ENCODE measurements at regions not wholly inside any gene's neighbourhood (a gene's known extent, or its start where the extent isn't known, plus 50 kb on each side); places are given as distances from the start of the nearest gene placed in this dataset.

- no peaks in the 10 kb centered on the region for H3K9me3 ChIP-seq (ENCODE audit: control insufficient read depth, low read depth, low read length)
These were observed 936.2 kb upstream of the LCORL start for GRCh38 chr4:18957716-18958115.

DNA sequence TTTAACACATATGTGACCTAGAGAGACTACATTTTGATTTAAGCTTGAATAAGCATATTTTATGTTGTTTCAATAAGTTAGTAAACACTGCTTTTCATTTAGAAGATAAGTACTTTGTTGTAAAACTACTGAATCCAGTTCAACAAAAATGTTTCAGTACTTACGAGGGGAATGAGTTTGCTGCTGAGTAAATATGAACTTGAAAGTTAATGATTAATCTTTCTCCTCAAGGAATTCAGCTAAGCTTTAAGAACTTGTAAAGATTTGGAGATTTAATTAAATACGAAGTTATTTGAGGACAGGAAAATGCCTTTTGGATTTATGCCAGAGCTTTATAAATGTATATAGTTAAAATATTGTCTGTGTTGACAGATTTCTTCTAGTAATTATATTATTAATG is 933.0 kb upstream of the LCORL start:
- H3K36me3 ChIP-seq (ENCODE audit: control insufficient read depth, low read depth, low read length): no peaks in the 10 kb centered on the region
- H3K4me3 ChIP-seq (ENCODE audit: low read length): no peak overlapping the region
- H3K9me3 ChIP-seq (ENCODE audit: control insufficient read depth, low read depth, low read length): no peaks in the 10 kb centered on the region
- H3K9ac ChIP-seq (ENCODE audit: low read length): no peak overlapping the region
- no peaks in the 10 kb centered on the region for H3K27me3 ChIP-seq (ENCODE audit: control insufficient read depth, insufficient read depth, low read length)
- no peak overlapping the region for H3K27ac ChIP-seq (ENCODE audit: low read length)
- H3K4me1 ChIP-seq (ENCODE audit: control insufficient read depth, low read depth, low read length): no peaks in the 10 kb centered on the region

More at GRCh38 chr4:18957716-18958115, 936.2 kb upstream of the LCORL start:
- no peak overlapping the region for H3K27ac ChIP-seq (ENCODE audit: low read length)
- H3K9ac ChIP-seq (ENCODE audit: low read length): no peak overlapping the region
- no peaks in the 10 kb centered on the region for H3K36me3 ChIP-seq (ENCODE audit: control insufficient read depth, low read depth, low read length)
- no peak overlapping the region for H3K4me3 ChIP-seq (ENCODE audit: low read length)
- H3K27me3 ChIP-seq (ENCODE audit: control insufficient read depth, insufficient read depth, low read length): no peaks in the 10 kb centered on the region
- peaks cover 9% of the 10 kb centered on the region for H3K4me1 ChIP-seq (ENCODE audit: control insufficient read depth, low read depth, low read length)

GRCh38 chr4:18953613-18954012 is 932.1 kb upstream of the LCORL start:
- no peak overlapping the region for H3K4me3 ChIP-seq (ENCODE audit: low read length)
- H3K36me3 ChIP-seq (ENCODE audit: control insufficient read depth, low read depth, low read length): no peaks in the 10 kb centered on the region
- H3K9me3 ChIP-seq (ENCODE audit: control insufficient read depth, low read depth, low read length): no peaks in the 10 kb centered on the region
- H3K27me3 ChIP-seq (ENCODE audit: control insufficient read depth, insufficient read depth, low read length): no peaks in the 10 kb centered on the region
- no peak overlapping the region for H3K27ac ChIP-seq (ENCODE audit: low read length)
- H3K4me1 ChIP-seq (ENCODE audit: control insufficient read depth, low read depth, low read length): no peaks in the 10 kb centered on the region
- no peak overlapping the region for H3K9ac ChIP-seq (ENCODE audit: low read length)

DNA sequence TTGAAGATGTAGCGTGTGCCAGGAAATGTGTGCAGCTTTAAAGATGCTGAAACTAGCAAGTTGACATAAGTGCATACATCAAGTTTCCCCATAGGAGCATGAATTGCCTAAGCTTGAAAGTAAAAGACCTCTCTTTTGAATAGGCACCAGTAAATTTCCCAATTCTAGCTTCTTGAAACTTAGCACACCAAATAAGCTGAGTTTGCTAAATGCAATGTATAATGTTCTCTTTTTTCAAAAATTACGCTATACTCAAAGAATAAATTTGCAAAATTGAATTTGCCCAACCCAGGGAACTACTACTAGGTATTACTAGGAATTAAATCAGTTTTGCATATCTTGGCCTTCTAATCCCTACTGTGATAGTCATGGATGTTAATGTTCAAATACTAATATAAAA is 923.9 kb upstream of the LCORL start:
- Histone ChIP-seq H3K9ac (ENCODE audit: low read length) (no peak overlapping the region), H3K9me3 (ENCODE audit: control insufficient read depth, low read depth, low read length) (no peaks in the 10 kb centered on the region), H3K27me3 (ENCODE audit: control insufficient read depth, insufficient read depth, low read length) (no peaks in the 10 kb centered on the region)

GRCh38 chr4:18942874-18943273 is 921.3 kb upstream of the LCORL start:
- Histone ChIP-seq H3K36me3 (ENCODE audit: control insufficient read depth, low read depth, low read length) (no peaks in the 10 kb centered on the region), H3K9me3 (ENCODE audit: control insufficient read depth, low read depth, low read length) (no peaks in the 10 kb centered on the region), H3K9ac (ENCODE audit: low read length) (no peak overlapping the region), H3K27me3 (ENCODE audit: control insufficient read depth, insufficient read depth, low read length) (no peaks in the 10 kb centered on the region), H3K4me1 (ENCODE audit: control insufficient read depth, low read depth, low read length) (no peaks in the 10 kb centered on the region), H3K27ac (ENCODE audit: low read length) (no peak overlapping the region), H3K4me3 (ENCODE audit: low read length) (no peak overlapping the region)

More for the DNA sequence above, 923.9 kb upstream of the LCORL start:
- H3K4me3 ChIP-seq (ENCODE audit: low read length): no peak overlapping the region
- no peaks in the 10 kb centered on the region for H3K4me1 ChIP-seq (ENCODE audit: control insufficient read depth, low read depth, low read length)
- no peak overlapping the region for H3K27ac ChIP-seq (ENCODE audit: low read length)
- no peaks in the 10 kb centered on the region for H3K36me3 ChIP-seq (ENCODE audit: control insufficient read depth, low read depth, low read length)

DNA sequence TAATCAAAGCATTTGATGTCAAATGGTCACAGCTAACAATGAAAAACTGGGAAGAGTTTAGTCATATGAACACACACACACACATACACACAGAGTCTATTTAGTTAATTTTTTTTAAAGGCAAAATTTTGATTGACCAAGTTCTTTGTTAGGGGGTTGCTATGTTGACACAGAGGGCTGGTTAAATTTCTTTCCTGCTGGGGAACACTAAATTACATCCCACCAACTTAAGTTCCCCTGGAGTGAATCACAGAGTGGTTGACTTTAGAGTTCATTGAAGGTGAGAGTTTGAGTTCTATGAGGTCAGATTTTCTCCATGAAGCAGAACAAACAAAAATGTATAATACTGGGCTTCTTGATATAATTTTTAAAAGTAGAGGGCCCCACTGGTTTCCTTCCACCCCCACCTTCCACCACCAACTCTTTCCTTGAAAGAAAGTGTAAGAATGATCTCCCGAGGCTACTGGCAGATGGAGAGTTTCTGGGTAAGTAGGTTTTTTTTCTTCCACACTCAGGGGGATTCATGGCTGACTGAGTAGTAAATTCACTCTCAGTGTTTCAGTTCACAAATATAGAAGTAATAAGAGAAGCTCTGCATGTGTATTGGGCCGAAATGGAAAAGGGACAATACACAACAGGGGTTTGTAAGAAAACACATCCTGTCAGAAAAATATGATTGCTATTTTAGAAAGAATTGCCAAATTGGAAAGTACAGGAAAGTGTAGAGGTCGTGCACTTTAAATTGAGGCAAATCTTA is 917.0 kb upstream of the LCORL start:
- Histone ChIP-seq H3K36me3 (ENCODE audit: control insufficient read depth, low read depth, low read length) (no peaks in the 10 kb centered on the region), H3K4me3 (ENCODE audit: low read length) (no peak overlapping the region), H3K27me3 (ENCODE audit: control insufficient read depth, insufficient read depth, low read length) (no peaks in the 10 kb centered on the region), H3K9me3 (ENCODE audit: control insufficient read depth, low read depth, low read length) (no peaks in the 10 kb centered on the region), H3K4me1 (ENCODE audit: control insufficient read depth, low read depth, low read length) (peaks cover 3% of the 10 kb centered on the region), H3K9ac (ENCODE audit: low read length) (no peak overlapping the region), H3K27ac (ENCODE audit: low read length) (no peak overlapping the region)

- no peaks in the 10 kb centered on the region for H3K36me3 ChIP-seq (ENCODE audit: control insufficient read depth, low read depth, low read length)
- H3K4me1 ChIP-seq (ENCODE audit: control insufficient read depth, low read depth, low read length): peaks cover 3% of the 10 kb centered on the region
- H3K27ac ChIP-seq (ENCODE audit: low read length): no peak overlapping the region
- no peak overlapping the region for H3K4me3 ChIP-seq (ENCODE audit: low read length)
- no peaks in the 10 kb centered on the region for H3K27me3 ChIP-seq (ENCODE audit: control insufficient read depth, insufficient read depth, low read length)
- H3K9ac ChIP-seq (ENCODE audit: low read length): no peak overlapping the region
- H3K9me3 ChIP-seq (ENCODE audit: control insufficient read depth, low read depth, low read length): no peaks in the 10 kb centered on the region
These were observed 916.2 kb upstream of the LCORL start for GRCh38 chr4:18937746-18938145.

GRCh38 chr4:18937080-18937479 is 915.5 kb upstream of the LCORL start:
- Histone ChIP-seq H3K9ac (ENCODE audit: low read length) (no peak overlapping the region), H3K27me3 (ENCODE audit: control insufficient read depth, insufficient read depth, low read length) (no peaks in the 10 kb centered on the region), H3K9me3 (ENCODE audit: control insufficient read depth, low read depth, low read length) (no peaks in the 10 kb centered on the region), H3K4me3 (ENCODE audit: low read length) (no peak overlapping the region), H3K27ac (ENCODE audit: low read length) (no peak overlapping the region), H3K36me3 (ENCODE audit: control insufficient read depth, low read depth, low read length) (no peaks in the 10 kb centered on the region), H3K4me1 (ENCODE audit: control insufficient read depth, low read depth, low read length) (peaks cover 3% of the 10 kb centered on the region)

DNA sequence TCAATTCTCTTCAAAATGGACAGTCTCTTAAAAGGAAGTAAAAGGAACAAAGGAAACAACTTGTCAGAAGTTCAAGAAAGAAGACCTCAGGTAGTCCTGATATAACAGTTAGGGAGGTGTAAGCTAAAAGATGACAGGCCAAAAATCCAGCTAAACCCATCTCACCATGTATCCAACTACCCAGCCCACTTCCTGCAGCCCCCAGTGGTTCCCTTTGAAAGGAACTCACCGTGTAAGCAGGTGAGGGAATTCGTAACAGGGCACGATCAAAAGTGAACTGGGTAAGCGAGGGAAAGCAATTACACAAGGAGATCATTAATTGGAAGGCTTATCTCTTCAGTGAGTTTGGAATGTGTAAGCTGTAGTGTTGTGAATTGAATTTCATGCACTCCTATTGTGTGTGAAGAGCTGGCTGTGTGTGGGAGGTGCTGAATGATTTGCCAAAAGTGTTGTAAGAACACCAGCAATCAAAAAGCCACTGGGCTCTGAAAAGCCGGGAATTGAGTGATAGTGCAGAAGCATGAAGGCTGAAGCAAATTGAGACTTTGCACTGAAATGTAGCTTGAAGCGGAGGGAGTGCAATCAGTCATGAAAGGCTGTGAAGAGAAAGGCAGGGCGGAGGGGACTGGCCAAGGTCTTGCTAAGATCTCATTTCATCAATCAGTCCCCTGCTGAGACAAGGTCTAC is 914.2 kb upstream of the LCORL start:
- no peaks in the 10 kb centered on the region for H3K27me3 ChIP-seq (ENCODE audit: control insufficient read depth, insufficient read depth, low read length)
- H3K27ac ChIP-seq (ENCODE audit: low read length): no peak overlapping the region
- H3K9me3 ChIP-seq (ENCODE audit: control insufficient read depth, low read depth, low read length): no peaks in the 10 kb centered on the region
- H3K36me3 ChIP-seq (ENCODE audit: control insufficient read depth, low read depth, low read length): no peaks in the 10 kb centered on the region
- peaks cover 3% of the 10 kb centered on the region for H3K4me1 ChIP-seq (ENCODE audit: control insufficient read depth, low read depth, low read length)
- H3K9ac ChIP-seq (ENCODE audit: low read length): no peak overlapping the region
- no peak overlapping the region for H3K4me3 ChIP-seq (ENCODE audit: low read length)

- H3K36me3 ChIP-seq (ENCODE audit: control insufficient read depth, low read depth, low read length): no peaks in the 10 kb centered on the region
- no peaks in the 10 kb centered on the region for H3K27me3 ChIP-seq (ENCODE audit: control insufficient read depth, insufficient read depth, low read length)
- H3K27ac ChIP-seq (ENCODE audit: low read length): no peak overlapping the region
- H3K9ac ChIP-seq (ENCODE audit: low read length): no peak overlapping the region
- peaks cover 3% of the 10 kb centered on the region for H3K4me1 ChIP-seq (ENCODE audit: control insufficient read depth, low read depth, low read length)
- H3K4me3 ChIP-seq (ENCODE audit: low read length): no peak overlapping the region
- no peaks in the 10 kb centered on the region for H3K9me3 ChIP-seq (ENCODE audit: control insufficient read depth, low read depth, low read length)
These were observed 912.6 kb upstream of the LCORL start for GRCh38 chr4:18934197-18934596.

DNA sequence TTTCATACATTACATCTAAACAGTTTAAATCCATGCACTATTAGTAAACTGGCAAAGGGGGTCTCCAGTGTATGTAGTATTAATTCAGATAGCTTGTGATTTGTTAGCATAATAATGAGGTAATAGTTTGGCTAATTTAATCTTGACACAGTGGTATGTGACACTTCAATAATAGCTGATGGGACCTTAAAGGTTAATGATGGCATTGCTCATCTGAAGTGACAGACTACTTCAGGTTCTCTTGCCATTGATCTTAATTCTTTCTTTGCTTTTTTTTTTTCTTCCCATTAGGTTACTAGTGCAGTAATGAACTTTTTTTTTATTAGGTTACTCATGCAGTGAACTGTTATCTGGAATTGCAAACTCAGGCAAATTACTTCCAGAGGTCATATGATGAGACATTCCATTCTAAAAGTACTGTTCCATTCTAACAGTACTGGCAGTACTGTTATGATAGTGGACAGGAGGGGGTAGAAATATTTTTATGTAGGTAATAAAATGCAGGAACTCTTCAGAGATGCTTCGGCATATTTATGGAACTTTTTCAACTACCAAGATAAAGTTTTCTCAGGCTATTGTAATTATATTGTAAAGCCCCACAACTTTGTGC is 911.3 kb upstream of the LCORL start:
- H3K9me3 ChIP-seq (ENCODE audit: control insufficient read depth, low read depth, low read length): no peaks in the 10 kb centered on the region
- H3K4me1 ChIP-seq (ENCODE audit: control insufficient read depth, low read depth, low read length): peaks cover 3% of the 10 kb centered on the region
- H3K27me3 ChIP-seq (ENCODE audit: control insufficient read depth, insufficient read depth, low read length): no peaks in the 10 kb centered on the region
- H3K27ac ChIP-seq (ENCODE audit: low read length): no peak overlapping the region
- H3K9ac ChIP-seq (ENCODE audit: low read length): no peak overlapping the region
- H3K4me3 ChIP-seq (ENCODE audit: low read length): no peak overlapping the region
- H3K36me3 ChIP-seq (ENCODE audit: control insufficient read depth, low read depth, low read length): no peaks in the 10 kb centered on the region

Data from iPS-18a (cell line).